GM10266 (cell line): ENCODE measurements at regions not wholly inside any gene's neighbourhood (a gene's known extent, or its start where the extent isn't known, plus 50 kb on each side); places are given as distances from the start of the nearest gene placed in this dataset.
"Not testable (repeated sequence)": the region's sequence is repeated elsewhere in the genome, so short reads cannot be mapped to it uniquely, and the experiment has no call there.

Experiments used
- DNase-seq: peaks from one replicate; pipeline ENCODE4 v3.0.0; 2012; ENCODE audit errors: extremely low spot score
- CTCF ChIP-seq: IDR thresholded peaks from 2 replicates; pipeline ENCODE4 v1.5.1; 2012; ENCODE audit warnings: mild to moderate bottlenecking, low read depth; ENCODE audit not compliant: control insufficient read depth, insufficient read depth; ENCODE audit errors: missing control alignments

DNA sequence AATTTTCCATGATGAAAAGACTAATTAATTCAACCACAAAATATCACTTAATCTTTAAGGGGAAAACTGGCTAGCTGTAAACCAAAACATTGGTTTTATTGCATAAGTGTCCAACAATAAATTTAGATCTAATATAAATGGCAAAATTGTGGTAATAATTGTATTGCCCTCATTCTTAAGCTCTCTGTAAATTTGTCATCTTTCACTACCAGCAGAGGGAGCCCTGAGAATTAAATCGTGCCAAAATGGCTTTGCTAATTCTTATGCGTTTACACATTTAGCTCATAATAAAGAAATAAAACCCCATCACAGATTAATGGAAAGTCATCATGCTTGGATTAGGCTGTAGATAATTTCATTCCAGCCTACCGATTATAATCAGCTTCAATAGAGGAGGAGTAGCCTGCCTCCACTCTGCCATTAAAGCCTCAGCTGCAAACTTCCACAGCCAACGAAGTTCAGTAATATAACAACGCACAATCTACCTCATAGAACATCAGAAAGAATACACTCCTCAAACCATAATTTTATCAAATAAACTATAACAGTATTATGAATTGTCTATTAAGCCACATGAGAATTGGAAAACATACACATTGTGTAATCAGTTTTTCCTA lies 70.0 kb upstream of the ATP5MC3 start:
- peak; percentile 42 for DNase-seq
- TF ChIP-seq CTCF, result peak; percentile 57

- no peak for TF ChIP-seq CTCF
- no peak for DNase-seq
These were observed 65.6 kb upstream of the ATP5MC3 start for GRCh38 chr2:175247159-175247558.

GRCh38 chr2:175244697-175245096 lies 63.2 kb upstream of the ATP5MC3 start:
- no peak for DNase-seq
- no peak for TF ChIP-seq CTCF

DNA sequence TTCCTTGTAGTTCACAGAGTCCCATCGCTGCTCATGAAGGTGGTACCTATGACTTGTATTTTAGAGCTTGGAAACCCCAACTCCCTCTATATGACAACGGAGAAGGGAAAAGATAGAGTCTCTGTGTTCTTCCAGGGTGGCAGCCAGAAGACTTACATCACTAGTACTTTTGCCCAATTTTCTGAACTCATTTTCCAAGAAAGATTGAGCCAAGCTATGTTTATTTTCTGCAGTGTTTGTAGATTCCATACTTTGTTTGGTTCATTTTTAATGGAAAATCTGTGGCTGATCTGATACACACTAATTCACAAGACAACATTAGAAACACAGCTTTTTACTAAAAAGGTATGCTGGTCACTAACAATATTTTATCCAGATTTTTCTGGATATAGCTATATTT lies 60.2 kb upstream of the ATP5MC3 start:
- no peak for DNase-seq
- TF ChIP-seq CTCF, result no peak

GRCh38 chr2:175240033-175240432 lies 58.5 kb upstream of the ATP5MC3 start:
- DNase-seq, result not testable (repeated sequence)

DNA sequence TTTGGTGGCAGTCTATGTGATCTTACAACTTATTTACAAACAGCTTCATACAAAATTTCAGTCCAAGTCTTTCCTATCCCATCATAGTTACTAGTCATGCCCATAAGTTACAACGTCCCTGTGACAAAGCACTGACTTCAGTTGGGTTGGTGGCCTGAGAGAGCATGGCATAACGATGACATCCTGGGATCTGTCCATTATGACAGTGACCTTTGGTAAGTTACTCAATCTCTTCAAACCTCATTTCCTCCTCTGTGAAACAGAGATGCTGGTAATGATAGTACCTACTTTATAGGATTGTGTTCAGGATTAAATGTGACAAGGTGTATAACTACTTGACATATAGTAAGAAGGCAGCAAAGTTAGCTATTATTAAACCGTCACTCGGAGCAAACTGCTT lies 55.4 kb upstream of the ATP5MC3 start:
- DNase-seq, result no peak
- no peak for TF ChIP-seq CTCF

- TF ChIP-seq CTCF, result no peak
- no peak for DNase-seq
These were observed 53.1 kb upstream of the ATP5MC3 start for GRCh38 chr2:175234650-175235049.

GRCh38 chr2:175234153-175234552 lies 52.6 kb upstream of the ATP5MC3 start:
- TF ChIP-seq CTCF, result no peak
- DNase-seq, result no peak
